Activated CD4-positive, alpha-beta T cell treated with anti-CD3 and anti-CD28 coated beads, Interleukin-10, Interleukin-2, amounts not matched to agents 100 ng/mL and 50 ng/mL, durations not matched to agents 16 hours and 8 hours (primary cell): ENCODE measurements at regions not wholly inside any gene's neighbourhood (a gene's known extent, or its start where the extent isn't known, plus 50 kb on each side); places are given as distances from the start of the nearest gene placed in this dataset.

ENCODE experiments used
- DNase-seq: peaks from one replicate; pipeline ENCODE4 v3.0.0-alpha.2; 2020

DNA sequence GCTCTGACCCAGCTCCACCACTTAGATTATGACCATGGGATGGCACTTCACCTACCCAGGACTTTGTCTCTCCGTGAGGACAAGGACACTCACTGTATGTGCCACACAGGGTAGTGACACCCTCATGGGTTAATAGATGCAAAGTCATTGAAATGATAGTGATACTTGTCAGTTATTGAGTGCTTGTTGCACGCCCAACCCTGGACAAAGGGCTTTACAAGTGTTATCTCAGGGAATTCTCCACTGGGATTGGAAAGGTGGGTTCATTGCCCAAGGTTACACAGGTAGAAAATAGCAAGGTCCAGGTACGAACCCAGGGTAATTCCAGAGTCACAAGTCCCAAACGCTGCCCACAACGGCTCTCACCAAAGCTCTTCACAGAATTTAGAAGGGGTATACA is 158.2 kb downstream of the TRIM29 start:
- no peak for DNase-seq

DNA sequence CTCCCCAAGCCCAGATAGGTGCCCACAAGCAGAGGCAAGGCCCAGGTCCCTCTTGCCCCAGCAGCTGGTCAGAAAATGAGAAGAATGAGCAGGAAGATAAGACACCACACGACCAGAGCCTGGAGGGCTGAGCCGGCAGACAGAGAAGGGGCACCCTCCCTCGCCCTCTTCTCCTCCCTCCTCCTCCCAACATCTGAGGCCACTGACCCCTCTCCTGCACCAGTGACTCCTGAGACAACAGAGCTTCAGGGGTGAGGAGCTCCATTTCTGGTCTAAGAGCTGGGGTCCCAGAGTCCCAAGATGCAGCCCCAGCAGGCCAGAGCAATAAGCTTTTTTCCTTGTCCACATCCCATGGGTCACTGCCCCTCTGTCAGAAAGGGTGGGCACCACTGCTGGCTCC is 159.2 kb downstream of the TRIM29 start:
- no peak for DNase-seq

DNA sequence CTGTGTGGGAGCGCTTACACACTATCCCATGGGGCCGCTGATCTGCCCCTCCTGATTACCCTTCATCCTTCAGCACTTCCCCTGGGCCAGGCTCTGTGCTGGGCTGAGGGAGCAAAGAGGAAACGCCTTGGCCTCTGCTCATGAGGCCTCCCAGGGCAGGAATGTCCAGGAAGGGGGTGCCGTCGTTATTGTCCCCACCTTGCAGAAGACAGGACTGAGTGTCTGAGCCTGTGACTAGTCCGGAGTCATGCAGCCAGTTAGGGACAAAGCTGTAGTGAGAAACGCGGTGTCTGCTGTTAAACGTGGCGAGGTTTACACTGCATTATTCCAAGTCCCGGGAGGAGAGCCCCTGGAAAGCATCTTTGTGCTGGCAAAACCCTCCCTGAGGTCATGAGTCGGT is 160.0 kb downstream of the TRIM29 start:
- no peak for DNase-seq

DNA sequence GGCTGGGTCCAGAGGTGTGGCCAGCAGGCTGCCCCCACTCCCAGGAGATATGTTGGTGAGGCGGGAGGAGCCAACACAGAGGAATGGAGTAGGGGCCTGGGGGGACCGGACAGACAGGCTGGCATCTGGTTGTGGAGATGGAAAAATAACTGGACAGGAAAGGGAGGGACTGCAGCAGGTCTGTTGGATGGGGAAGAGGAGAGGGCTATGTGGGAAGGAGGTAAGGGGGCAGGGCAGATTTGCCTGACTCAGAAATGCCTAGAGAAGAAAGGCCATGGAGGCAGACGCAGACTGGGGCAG is 160.4 kb downstream of the TRIM29 start:
- DNase-seq: no peak

DNA sequence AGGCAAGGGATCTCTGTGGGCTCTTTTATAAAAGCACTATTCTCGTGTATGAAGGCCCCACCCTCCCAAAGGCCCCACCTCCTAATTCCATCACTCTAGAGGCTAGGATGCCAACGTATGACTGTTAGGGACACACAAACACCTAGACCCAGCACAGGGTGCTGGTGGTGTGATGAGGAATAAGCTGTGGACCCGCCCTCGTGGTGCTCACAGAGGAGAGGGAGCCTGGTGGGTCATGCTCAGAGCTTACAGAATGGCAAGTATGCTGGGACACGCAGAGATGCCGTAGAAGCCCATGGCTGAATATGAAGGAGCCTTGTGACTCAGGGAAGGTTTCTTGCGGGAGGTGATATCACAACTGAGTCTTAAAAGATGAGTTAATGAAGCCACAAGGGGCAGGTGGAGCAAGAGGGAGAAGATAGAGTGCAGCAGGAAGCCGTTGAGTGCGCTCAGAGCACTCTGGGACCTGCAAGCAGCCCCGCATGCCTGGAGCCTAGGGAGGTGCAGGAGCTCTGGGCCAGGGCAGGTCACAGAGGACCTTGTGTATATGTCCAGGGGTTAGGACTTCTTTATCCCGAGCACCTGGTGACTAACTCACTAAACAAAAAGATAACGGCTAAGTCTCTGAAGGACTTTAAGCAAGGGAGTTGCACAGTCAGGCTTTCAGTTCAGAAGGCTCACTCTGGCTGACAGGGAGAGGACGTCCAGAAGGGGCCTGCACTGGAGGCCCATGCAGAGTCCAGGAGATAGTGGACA is 160.9 kb downstream of the TRIM29 start:
- DNase-seq: no peak

DNA sequence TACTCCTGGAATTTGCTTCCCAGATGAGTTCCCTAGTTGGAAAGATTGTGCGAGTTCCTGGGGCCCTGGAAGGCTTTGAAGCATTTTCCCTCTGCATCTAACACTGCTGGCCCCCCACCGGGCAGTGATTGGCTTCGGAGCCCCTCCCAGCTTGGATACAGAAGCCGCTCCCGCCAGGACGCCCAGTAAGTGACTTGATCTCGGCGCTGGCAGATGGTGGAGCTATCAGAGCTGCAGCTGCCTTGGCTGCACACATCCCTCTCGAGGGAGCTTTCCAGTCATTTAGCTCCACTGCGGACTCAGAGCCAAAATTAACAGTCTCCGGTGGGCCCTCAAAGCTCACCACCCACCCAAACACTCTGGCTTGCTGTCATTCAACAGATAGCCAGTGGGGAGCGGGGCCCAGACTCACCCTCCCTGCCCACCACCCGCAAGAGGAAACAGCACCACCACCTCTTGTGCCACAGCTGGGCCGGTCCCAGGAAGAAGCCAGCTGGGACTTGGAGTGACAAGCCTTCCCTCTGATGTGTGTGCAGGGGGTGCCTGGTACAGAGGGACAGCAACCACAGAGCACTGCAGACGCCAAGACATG is 162.3 kb downstream of the TRIM29 start:
- no peak for DNase-seq

DNA sequence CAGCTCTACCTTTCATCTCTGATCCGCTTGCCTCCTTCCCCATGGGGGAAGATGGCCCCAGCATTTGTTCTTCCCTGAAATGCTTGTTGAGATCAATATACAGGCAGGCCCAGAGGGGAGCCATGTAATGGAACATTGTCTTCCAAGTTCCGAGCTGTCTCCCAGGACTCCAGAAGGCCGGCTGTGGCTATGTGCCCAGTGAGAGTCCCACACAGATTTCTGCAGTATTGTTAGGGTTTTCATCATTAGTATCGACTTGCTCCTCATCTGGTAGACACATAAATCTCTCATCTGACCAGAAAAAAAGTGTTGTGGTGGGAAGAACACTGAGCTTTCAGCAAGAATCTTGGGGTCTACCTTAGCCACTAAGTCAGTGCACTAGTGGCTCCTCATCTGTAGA is 163.4 kb downstream of the TRIM29 start:
- no peak for DNase-seq

DNA sequence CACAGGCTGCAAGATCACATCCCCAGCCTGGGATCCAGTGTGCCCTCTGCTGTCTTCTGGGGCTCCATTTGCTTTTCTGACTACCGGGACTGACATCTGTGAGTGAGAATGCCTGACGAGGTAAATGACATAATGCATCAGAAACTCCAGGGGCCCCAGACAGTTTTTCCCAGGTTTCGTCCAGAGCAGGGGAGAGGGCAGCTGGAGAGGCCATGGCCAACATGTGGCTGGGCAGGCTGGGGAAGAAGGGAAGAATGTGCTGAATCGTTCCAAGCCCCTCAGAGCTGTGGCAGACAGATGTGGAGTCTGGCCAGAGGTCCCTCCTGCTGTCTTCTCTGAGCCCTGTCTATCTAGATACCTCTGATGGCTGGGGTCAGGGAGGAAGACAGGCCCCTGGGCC is 163.9 kb downstream of the TRIM29 start:
- DNase-seq: no peak

DNA sequence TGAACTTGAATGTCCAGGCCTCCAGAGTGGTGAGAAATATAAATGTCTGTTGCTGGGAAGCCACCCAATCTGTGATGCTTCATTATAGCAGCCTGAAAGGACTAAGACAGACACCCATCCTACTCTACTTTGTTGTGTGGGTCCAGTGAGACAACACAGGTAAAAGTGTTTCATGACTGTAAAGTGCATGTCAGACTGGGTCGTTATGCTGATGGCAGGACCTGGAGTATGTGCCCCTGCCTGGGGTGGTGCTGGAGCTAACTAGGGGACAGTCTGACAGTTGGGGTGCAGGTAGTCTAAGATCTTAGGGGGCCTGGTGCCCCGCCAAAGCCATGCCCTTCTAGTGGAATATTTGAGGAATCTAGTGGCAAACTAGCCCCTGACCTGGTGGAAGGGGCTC is 165.6 kb downstream of the TRIM29 start:
- DNase-seq: no peak

DNA sequence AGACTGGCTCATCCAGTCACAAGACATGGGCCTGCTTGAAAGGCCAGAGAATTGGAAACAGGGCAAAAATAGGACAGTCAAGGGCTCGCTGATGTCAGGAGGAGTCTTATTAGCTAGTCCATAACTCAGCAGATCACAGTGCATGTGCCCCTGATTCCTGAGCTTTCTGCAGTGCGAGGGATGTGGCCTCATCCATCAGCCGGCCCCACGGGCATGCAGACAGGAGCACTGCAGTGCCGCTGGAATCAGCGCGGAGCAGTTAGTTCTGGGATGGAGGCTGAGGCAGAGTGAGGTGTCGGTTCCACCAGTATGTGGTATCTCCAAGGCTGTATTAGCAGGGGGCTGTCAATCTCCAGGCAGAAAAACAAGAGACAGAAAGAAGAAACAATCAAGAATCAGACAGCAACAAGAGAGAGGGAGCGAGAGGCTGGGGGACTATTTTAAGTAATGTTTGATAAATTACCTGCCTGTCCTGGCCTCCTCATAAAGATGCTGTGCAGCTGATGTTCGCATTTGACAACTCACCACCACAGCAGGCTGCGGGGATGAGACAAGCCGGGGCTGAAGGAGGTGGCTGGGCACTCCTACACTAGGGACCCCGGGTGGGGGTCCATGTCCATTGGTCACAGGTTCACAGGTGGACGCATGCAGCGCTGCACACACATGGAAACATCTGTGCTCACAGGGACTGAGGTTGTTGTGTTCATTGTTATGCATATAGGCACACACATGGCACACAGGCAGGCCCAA is 167.2 kb downstream of the TRIM29 start:
- no peak for DNase-seq

DNA sequence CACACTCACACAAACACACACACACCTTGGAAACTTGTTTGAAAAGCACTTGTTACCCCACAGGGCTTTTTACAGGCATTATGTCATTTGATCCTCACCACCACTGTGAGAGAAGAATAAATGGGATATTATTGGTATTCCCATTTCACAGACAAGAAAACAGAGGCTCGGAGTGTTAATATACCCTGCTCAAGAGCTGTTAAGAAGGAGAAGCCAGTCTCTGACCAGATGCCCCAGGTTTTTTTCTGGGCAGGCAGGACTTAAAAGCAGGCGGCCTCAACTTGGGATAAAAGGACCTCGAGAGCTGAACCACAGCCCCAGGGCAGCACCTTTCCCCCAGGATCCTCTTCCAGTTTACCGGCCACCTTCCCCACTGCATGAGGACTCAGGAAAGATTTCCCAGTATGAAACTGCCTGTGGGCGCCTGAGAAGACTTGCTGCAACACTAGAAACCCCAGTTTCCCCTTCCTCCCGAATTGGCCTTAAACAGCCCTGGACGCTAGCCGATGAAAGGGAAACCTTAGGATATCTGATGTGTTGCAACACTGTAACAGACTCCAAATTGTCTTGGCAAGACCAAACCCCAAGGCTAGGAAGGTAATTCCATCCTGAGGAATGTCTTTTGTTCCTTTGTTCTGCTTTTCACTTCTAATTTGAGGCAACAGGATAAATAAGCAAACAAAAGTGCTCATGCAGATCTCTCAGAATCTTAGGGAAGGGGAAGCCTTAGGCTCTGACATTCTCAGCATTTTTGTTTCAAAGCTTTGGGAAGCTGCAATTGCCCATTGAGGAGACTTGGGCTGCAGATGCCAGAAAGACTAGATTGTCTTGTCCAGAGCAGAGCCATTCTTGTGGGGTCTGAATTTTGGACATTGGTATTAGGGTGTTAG is 173.5 kb downstream of the TRIM29 start:
- DNase-seq: no peak

DNA sequence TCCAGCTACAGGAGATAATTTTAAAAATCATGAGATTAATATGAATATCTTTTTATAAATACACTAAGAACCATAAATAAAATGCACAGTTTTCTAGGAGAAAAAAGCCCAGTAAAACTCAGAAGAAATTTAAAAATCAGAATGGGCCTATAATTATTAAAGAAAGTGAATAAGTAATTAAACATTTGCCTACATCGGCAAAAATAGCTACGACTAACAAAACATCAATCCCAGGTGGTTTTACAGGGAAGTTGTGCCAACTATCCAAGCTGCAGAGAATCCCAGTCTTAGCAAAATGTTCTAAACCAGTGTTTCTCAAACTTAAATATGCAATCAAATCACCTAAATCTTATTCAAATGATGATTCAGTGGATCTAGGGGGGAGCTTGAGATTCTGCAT is 180.0 kb downstream of the TRIM29 start:
- DNase-seq: no peak

DNA sequence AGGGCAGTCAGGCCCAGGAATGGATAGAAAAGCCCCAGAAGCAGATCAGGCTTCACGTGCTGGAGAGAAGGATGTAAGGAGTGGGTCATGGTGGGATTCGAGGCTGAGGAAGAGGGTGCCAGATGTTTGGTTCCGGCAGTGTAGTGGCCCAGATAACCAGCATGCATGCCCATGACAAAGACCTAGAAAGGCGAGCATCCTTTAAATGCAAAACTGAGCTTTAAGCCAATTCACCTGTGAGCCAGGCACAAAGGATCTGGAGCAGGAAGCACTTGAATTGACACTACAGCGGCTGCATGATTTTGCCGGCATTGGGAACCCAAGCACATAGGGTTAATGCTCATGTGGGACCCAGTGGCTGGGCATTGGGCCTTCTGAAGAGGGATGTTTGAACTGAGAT is 185.5 kb downstream of the TRIM29 start:
- no peak for DNase-seq

DNA sequence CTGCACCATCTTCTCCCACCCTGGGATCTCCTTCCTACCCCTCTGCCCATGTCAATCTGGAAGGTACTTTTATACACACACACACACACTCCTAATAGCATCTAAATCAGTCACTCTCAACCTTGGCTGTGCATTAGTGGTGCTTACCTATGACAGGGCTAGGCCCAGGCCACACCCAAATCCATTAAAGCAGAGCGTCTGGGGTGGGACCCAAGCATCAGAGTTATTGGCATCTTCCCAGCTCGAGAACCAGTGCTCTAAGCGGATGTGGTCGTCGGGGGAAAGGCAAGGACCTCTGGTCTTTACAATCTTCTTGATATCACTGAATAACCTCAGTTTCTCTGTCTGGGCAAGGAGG is 194.6 kb downstream of the TRIM29 start:
- DNase-seq: no peak

DNA sequence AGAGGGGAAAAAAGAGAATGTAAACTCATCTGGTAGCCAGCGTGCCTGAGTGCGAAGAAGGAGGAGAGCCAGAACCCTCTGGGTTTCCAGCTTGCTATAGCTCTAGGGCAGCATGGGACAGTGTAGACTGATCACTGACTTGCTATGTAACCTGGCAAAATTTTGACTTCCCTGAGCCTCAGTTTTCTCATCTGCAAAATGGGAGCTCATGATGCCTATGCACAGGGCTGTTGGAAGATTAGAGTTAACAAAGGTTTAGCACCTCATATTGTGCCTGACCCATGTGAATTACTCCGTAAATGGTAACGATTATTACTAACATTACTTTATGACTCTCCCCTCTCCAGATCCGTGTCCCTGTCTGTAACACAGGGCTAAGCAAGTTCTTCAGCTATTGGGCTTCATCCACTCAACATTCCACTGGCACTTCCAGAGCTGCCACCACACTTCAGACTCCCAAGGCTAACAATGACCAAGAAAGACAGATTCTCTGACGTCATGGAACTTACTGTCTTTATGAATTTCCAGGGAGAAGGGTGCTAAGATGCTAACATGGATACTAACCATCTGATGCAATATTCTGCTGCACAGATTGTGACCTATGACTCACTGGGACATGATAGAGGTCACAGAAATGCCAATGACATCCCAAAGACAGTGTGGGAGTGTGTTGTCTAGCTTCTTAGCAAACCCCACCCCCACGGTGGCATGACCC is 195.2 kb downstream of the TRIM29 start:
- no peak for DNase-seq

DNA sequence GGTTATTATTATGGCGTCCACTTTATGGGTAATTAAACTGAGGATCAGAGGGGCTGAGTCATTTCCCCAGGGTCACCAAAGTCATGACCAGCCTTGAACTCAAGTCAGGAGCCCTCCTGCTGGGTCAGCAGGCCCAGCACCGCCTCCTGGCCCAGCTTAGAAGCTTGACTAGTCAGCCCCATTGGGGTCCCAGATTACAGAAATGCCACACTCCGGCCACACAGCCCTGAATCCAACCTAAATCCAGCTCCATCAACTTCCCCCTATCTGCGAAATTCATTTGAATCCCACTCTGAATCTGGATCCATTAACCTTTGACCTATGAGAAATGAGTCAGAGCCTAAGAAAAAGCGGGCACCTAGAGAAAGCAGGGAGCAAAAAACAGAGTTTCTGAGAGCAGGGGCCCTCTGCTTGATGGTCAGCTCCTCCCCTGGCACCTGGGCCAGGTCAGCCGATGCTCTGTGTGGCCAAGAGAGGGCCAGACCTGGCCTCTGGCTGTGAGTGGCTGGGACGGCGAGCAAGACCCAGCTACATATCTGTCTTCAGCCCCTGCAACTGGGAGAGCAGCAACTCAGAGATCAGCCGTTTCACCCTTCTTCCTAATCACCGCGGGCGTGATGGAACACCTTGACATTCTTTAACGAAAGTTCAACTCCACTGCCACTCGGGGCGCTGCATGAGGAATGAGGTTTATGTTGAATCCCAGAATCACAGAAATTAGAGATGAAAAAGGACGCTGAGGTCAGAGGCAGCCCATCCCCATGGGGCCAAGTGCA is 196.1 kb downstream of the TRIM29 start:
- DNase-seq: no peak

DNA sequence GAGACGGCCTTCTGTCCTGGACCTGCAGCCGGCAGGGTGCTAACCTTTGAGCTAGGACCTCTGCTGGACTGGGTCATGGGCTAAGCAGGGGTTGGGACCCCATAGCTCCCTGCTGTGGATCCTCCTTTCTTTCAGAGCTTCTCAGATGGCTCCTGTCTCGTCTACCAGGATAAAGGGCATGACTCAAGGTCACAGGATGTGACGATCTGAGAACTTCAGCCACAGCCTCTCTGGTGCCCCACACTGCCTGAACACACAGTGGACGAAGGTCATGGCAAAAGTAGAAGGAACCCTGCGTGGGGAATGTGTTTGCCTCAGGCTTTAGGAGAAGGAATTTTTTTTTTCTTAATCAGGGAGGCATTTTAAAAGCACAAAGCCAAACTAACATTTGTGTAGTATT is 196.7 kb downstream of the TRIM29 start:
- DNase-seq: no peak

DNA sequence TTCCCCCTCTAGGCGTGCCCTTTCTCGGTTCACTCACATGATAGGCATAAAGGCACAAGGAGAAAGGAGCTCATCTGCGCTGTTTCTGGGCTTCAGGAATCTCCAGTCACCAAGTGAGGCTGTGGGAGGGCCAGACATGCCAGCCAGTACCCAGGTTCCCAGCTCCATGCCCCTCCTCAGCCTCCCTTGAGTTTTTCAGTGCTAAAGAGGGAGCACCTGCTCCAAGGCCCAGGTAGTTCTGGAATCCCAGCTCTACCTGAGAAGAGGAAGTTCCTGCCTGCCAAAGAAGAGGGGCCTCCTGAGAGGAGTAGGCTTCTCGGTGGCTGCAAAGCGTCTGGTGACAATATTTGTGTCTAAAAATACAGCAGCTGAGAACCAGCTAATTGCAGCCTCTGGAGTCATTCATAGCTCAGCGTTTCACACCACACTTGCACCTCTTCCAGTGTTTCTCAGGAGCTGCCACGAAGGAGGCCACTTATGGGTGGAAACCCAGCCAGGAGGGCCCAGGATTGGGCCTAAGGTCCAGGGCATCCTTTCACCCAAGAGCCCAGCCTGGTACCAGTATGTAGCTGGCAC is 197.4 kb downstream of the TRIM29 start:
- no peak for DNase-seq

DNA sequence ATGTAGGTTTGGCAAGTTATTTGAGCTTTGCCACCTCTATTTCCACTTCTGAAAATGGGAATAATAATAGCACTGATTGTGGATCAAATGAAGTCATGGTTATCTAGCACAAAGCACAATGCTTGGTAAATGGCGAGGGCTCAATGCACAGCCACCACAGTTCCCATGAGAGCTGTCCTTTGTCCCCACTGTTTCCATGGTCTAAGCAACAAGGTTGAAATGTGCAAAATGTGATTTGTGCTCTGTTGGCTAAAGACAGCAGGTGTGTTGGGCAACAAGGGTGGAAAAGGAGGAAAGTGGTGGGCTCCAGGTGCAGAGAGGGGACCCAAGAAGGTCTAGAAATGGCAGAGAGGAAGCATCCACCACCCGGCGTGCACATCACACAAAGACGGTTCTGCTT is 200.5 kb downstream of the TRIM29 start:
- no peak for DNase-seq

DNA sequence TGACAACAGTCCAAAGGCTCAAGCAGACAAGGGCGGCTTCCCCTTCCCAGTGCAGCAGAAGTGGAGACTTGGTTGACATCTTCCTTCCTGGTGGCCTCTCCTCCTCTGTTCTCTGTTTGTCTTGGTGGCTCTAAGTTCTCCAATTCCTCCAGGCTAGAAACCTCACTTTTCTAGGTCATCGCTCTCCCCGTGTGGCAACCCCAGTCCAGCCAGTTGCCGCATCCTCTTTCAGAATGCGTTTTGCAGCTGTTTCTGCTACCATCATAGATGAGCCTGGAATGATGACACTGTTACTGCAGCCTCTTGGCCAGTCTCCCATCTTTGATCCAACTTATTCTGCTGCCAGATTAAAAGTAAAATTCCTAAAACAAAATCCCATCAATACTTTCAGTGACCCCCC is 201.5 kb downstream of the TRIM29 start:
- DNase-seq: no peak

DNA sequence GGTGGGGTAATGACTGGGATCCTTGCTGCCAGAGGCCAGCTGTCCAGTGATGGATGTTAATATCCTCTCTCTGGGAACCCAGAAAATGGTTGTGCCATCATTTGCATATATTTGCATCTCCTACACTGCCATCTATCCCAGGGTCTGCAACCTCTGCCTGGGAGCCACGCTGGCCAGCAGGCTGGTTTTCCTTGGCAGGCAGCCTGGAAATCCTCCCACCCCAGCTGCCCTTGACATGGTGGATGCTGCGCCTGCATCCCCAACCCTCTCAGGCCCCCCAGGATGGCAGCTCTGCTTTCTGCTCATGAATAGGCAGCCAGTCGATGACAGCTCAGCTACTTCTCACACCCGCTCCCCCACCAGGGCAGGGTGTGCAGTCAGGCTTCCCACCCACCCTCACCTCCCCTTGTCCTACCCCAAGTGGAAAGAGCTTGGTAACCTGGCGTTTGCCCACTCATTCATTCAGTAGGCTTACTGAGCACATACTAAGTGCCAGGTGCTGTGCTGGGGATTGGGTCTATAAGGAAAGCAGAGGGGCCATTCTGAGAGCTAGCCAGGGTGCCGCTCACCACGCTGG is 202.5 kb downstream of the TRIM29 start:
- no peak for DNase-seq
